IMR-90 (cell line): ENCODE measurements at regions not wholly inside any gene's neighbourhood (a gene's known extent, or its start where the extent isn't known, plus 50 kb on each side); places are given as distances from the start of the nearest gene placed in this dataset.

ENCODE experiments used
- ATAC-seq: fragments of 200-7000 bp; cut with Tn5 transposase; 2 replicates; pipeline ENCODE4 v1.9.1; 2020; ENCODE audit warnings: low read depth, mild to moderate bottlenecking, moderate library complexity
- BruUV-seq: library from RNA; stranded (reverse); fragments of 400-500 nt; replicated peaks from 2 replicates; lab custom pipeline; 2021; lab: Mats Ljungman, UMichigan
- CTCF ChIA-PET: fragments of 300-600 bp; formaldehyde crosslinking; extraction: SDS; loops from one replicate; lab custom pipeline; 2021; ENCODE audit warnings: antibody characterized with exemption; lab: Yijun Ruan, JAX
- POLR2A ChIA-PET: fragments of 300-600 bp; sonication (Branson Sonifier 250); formaldehyde crosslinking; loops from one replicate; lab custom pipeline; 2022; ENCODE audit warnings: antibody characterized with exemption; ENCODE audit not compliant: unreplicated experiment; lab: Charles Lee
- DNase-seq: peaks from one replicate; pipeline ENCODE4 v3.0.0; 2013
- H2AFZ ChIP-seq: replicated peaks from 2 replicates; pipeline ENCODE3; 2013; ENCODE audit warnings: low read length, mild to moderate bottlenecking; ENCODE audit not compliant: poor library complexity
- H2AK5ac ChIP-seq: 2 replicates; pipeline ENCODE4 v1.6.1; 2013; ENCODE audit warnings: low read depth, low read length, inconsistent platforms
- H2AK9ac ChIP-seq: replicated peaks from 2 replicates; pipeline ENCODE3; 2013; ENCODE audit warnings: mild to moderate bottlenecking, low read depth, low read length, moderate library complexity; ENCODE audit not compliant: poor library complexity
- H2BK120ac ChIP-seq: 2 replicates; pipeline ENCODE4 v1.6.1; 2013; ENCODE audit warnings: low read depth, low read length, inconsistent platforms
- H2BK15ac ChIP-seq: 3 replicates; pipeline ENCODE4 v1.6.1; 2013; ENCODE audit warnings: low read depth, low read length, inconsistent platforms
- H2BK20ac ChIP-seq: 2 replicates; pipeline ENCODE4 v1.6.1; 2013; ENCODE audit warnings: low read depth, mild to moderate bottlenecking, inconsistent platforms, low read length, moderate library complexity
- H2BK5ac ChIP-seq: 2 replicates; pipeline ENCODE4 v1.6.1; 2013; ENCODE audit warnings: mild to moderate bottlenecking, low read depth, low read length, inconsistent platforms; ENCODE audit not compliant: poor library complexity, severe bottlenecking
- H3K14ac ChIP-seq: replicated peaks from 2 replicates; pipeline ENCODE4 v1.6.1; 2013; ENCODE audit warnings: low read depth, low read length, inconsistent platforms
- H3K18ac ChIP-seq: 2 replicates; pipeline ENCODE4 v1.6.1; 2013; ENCODE audit warnings: low read depth, low read length, control low read depth
- H3K23ac ChIP-seq: 2 replicates; pipeline ENCODE4 v1.6.1; 2013; ENCODE audit warnings: low read depth, low read length, inconsistent platforms
- H3K27ac ChIP-seq: 2 replicates; pipeline ENCODE4 v1.5.1; 2013; ENCODE audit warnings: mild to moderate bottlenecking, control low read depth, low read length; ENCODE audit not compliant: insufficient read depth
- H3K27me3 ChIP-seq: 2 replicates; pipeline ENCODE4 v1.6.1; 2013; ENCODE audit warnings: low read length; ENCODE audit not compliant: control insufficient read depth, insufficient read depth
- H3K36me3 ChIP-seq: 2 replicates; pipeline ENCODE4 v1.6.1; 2013; ENCODE audit warnings: low read length, mixed read lengths; ENCODE audit not compliant: control insufficient read depth, insufficient read depth
- H3K4ac ChIP-seq: 2 replicates; pipeline ENCODE4 v1.6.1; 2013; ENCODE audit warnings: low read depth, low read length, inconsistent platforms
- H3K4me1 ChIP-seq: 2 replicates; pipeline ENCODE4 v1.6.1; 2013; ENCODE audit warnings: low read length, mixed read lengths; ENCODE audit not compliant: control insufficient read depth, insufficient read depth
- H3K4me2 ChIP-seq: 2 replicates; pipeline ENCODE4 v1.6.1; 2013; ENCODE audit warnings: low read depth, mild to moderate bottlenecking, control low read depth, low read length, moderate library complexity
- H3K4me3 ChIP-seq: 2 replicates; pipeline ENCODE4 v1.5.1; 2013; ENCODE audit warnings: low read depth, mild to moderate bottlenecking, control low read depth, low read length, moderate library complexity; ENCODE audit not compliant: insufficient read depth
- H3K56ac ChIP-seq: 2 replicates; pipeline ENCODE4 v1.6.1; 2013; ENCODE audit warnings: low read length, inconsistent platforms; ENCODE audit not compliant: insufficient read depth; ENCODE audit errors: extremely low read depth
- H3K79me1 ChIP-seq, 2 experiments: 2 replicates each; pipeline ENCODE4 v1.6.1; 2013; ENCODE audit warnings: low read length in 2 of 2, inconsistent platforms in 1 of 2, low read depth in 1 of 2
- H3K9ac ChIP-seq: 2 replicates; pipeline ENCODE4 v1.6.1; 2013; ENCODE audit warnings: low read depth, low read length, control low read depth
- H3K9me1 ChIP-seq: 2 replicates; pipeline ENCODE4 v1.6.1; 2013; ENCODE audit warnings: low read length, inconsistent platforms; ENCODE audit not compliant: insufficient read depth
- H3K9me3 ChIP-seq: 2 replicates; pipeline ENCODE4 v1.6.1; 2013; ENCODE audit warnings: low read length; ENCODE audit not compliant: control insufficient read depth, insufficient read depth
- H4K20me1 ChIP-seq: 2 replicates; pipeline ENCODE4 v1.6.1; 2013; ENCODE audit warnings: low read length, inconsistent platforms; ENCODE audit not compliant: insufficient read depth
- H4K5ac ChIP-seq: 2 replicates; pipeline ENCODE4 v1.6.1; 2013; ENCODE audit warnings: mild to moderate bottlenecking, low read depth, low read length, control low read depth
- H4K8ac ChIP-seq, 2 experiments: 2 replicates each; pipeline ENCODE4 v1.6.1; 2013; ENCODE audit warnings: low read depth in 2 of 2, low read length in 2 of 2, control low read depth in 1 of 2, inconsistent platforms in 1 of 2
- H4K91ac ChIP-seq: 2 replicates; pipeline ENCODE4 v1.6.1; 2013; ENCODE audit warnings: low read depth, low read length, inconsistent platforms; ENCODE audit not compliant: insufficient read depth
- BHLHE40 ChIP-seq: fragments of 150-350 bp; IDR thresholded peaks from 2 replicates; pipeline ENCODE4 v1.6.1; 2016; ENCODE audit warnings: mild to moderate bottlenecking, low read depth, low read length
- CEBPB ChIP-seq: IDR thresholded peaks from 2 replicates; pipeline ENCODE4 v1.6.1; 2012; ENCODE audit warnings: low read depth, low read length, improper control_type of control experiment
- CHD1 ChIP-seq: IDR thresholded peaks from 2 replicates; pipeline ENCODE4 v1.6.1; 2012; ENCODE audit warnings: low read depth, low read length, improper control_type of control experiment
- CTCF ChIP-seq: conservative IDR thresholded peaks from 2 replicates; pipeline ENCODE4 v1.5.1; 2012; ENCODE audit warnings: mild to moderate bottlenecking, low read depth, low read length, improper control_type of control experiment
- ELK1 ChIP-seq: fragments of 150-350 bp; IDR thresholded peaks from 2 replicates; pipeline ENCODE4 v1.6.1; 2016; ENCODE audit warnings: low read depth, mild to moderate bottlenecking, low read length, moderate library complexity, borderline replicate concordance
- FOS ChIP-seq: fragments of 150-350 bp; IDR thresholded peaks from 2 replicates; pipeline ENCODE4 v1.6.1; 2016; ENCODE audit warnings: low read depth, low read length
- MAFK ChIP-seq: IDR thresholded peaks from 2 replicates; pipeline ENCODE4 v1.6.1; 2012; ENCODE audit warnings: low read depth, low read length, improper control_type of control experiment
- MAZ ChIP-seq: IDR thresholded peaks from 2 replicates; pipeline ENCODE4 v1.6.1; 2012; ENCODE audit warnings: low read depth, mild to moderate bottlenecking, low read length, improper control_type of control experiment, moderate library complexity, borderline replicate concordance
- MXI1 ChIP-seq: IDR thresholded peaks from 2 replicates; pipeline ENCODE4 v1.6.1; 2012; ENCODE audit warnings: low read depth, mild to moderate bottlenecking, low read length, moderate library complexity, borderline replicate concordance
- NFE2L2 ChIP-seq: fragments of 150-350 bp; IDR thresholded peaks from 2 replicates; pipeline ENCODE4 v1.6.1; 2016; ENCODE audit warnings: low read depth, mild to moderate bottlenecking, low read length
- RAD21 ChIP-seq: IDR thresholded peaks from 2 replicates; pipeline ENCODE4 v1.6.1; 2012; ENCODE audit warnings: low read length, improper control_type of control experiment
- RCOR1 ChIP-seq: IDR thresholded peaks from 2 replicates; pipeline ENCODE4 v1.6.1; 2012; ENCODE audit warnings: mild to moderate bottlenecking, low read length, improper control_type of control experiment; ENCODE audit not compliant: insufficient replicate concordance
- RFX5 ChIP-seq: IDR thresholded peaks from 2 replicates; pipeline ENCODE4 v1.8.0; 2012; ENCODE audit warnings: low read depth, mild to moderate bottlenecking, low read length, moderate library complexity
- SMC3 ChIP-seq: fragments of 150-350 bp; IDR thresholded peaks from 2 replicates; pipeline ENCODE4 v1.6.1; 2016; ENCODE audit warnings: low read depth, mild to moderate bottlenecking, antibody characterized with exemption, low read length, moderate library complexity
- USF2 ChIP-seq: fragments of 150-350 bp; IDR thresholded peaks from 2 replicates; pipeline ENCODE4 v1.6.1; 2017; ENCODE audit warnings: mild to moderate bottlenecking, antibody characterized with exemption, low read length, low read depth
- dilution Hi-C: fragments of 300-500 bp; cut with HindIII; formaldehyde crosslinking; loops from one replicate; pipeline ENCODE4 v1.14.3; 2018; ENCODE audit warnings: low sequenced_read_pairs; ENCODE audit not compliant: unreplicated experiment
- in situ Hi-C: fragments of 300-500 bp; cut with MboI; formaldehyde crosslinking; loops from 3 replicates; pipeline ENCODE4 v1.14.3; 2019; ENCODE audit warnings: low sequenced_read_pairs, inconsistent platforms, mixed read lengths
- intact Hi-C: fragments of 100-400 bp; cut with micrococcal nuclease; formaldehyde crosslinking; loops from 2 replicates; pipeline ENCODE4 v1.10.0; 2022

GRCh38 chr2:143933946-143934569, 585.9 kb downstream of the ZEB2 start:
- in situ Hi-C loops, result no loop called here
- Histone ChIP-seq H2BK120ac (peak overlapping the region; percentile 77), H3K36me3 (no peaks in the 10 kb centered on the region), H3K27me3 (no peaks in the 10 kb centered on the region), H3K4ac (peak overlapping the region; percentile 50; the same call in 1 of the 2 replicates), H2BK5ac (peak overlapping the region; percentile 43), H3K18ac (peak overlapping the region; percentile 59), H3K14ac (no peak overlapping the region; the same call in 1 of the 2 replicates), H3K79me1 (no peaks in the 10 kb centered on the region), H3K27ac (peak overlapping the region; percentile 78; the same call in 1 of the 2 replicates), H3K9me1 (no peaks in the 10 kb centered on the region), H4K8ac (peak overlapping the region in 1 of 2 experiments; percentile 22; a peak in 1 of 4 replicates), H3K23ac (no peak overlapping the region), H4K5ac (peak overlapping the region; percentile 69; the same call in 1 of the 2 replicates), H3K4me3 (no peak overlapping the region), H3K56ac (no peak overlapping the region), H2BK15ac (0 out of 3 replicates have a peak overlapping the region, but pooled peaks have one; percentile 25), H2AK9ac (no peak overlapping the region), H2BK20ac (peak overlapping the region; percentile 81; the same call in 1 of the 2 replicates), H3K4me1 (peaks cover 12% of the 10 kb centered on the region), H3K9ac (no peak overlapping the region), H2AFZ (no peak overlapping the region), H3K9me3 (no peaks in the 10 kb centered on the region), H3K4me2 (no peak overlapping the region), H2AK5ac (no peak overlapping the region; the same call in 1 of the 2 replicates), H4K20me1 (no peaks in the 10 kb centered on the region), H4K91ac (peak overlapping the region; percentile 81; the same call in 1 of the 2 replicates)
- BruUV-seq, result no TSS peak
- ATAC-seq (no peak), DNase-seq (no peak)
- ChIA-PET CTCF (interaction anchor here (0.6 kb wide), 1 partner anchor 137 kb away, joined by 3 read pairs; no protein-coding TSS in a partner anchor), POLR2A (interaction anchor here (0.7 kb wide), 1 partner anchor 591 kb away, joined by 4 read pairs; no protein-coding TSS in a partner anchor)
- intact Hi-C loops, result loop anchor here (2.0 to 10.0 kb wide), 3 partner anchors 227 to 421 kb away; no protein-coding TSS in a partner anchor
- dilution Hi-C loops, result no loop called here
- TF ChIP-seq USF2 (no peak), RCOR1 (no peak), MAFK (no peak), RAD21 (no peak), CHD1 (no peak), MXI1 (no peak), NFE2L2 (no peak), SMC3 (no peak), FOS (no peak), MAZ (no peak), BHLHE40 (no peak), CTCF (no peak), RFX5 (no peak), CEBPB (no peak), ELK1 (no peak)
